Ishikawa (cell line): ENCODE measurements at regions not wholly inside any gene's neighbourhood (a gene's known extent, or its start where the extent isn't known, plus 50 kb on each side); places are given as distances from the start of the nearest gene placed in this dataset.

Experiments
- CEBPB ChIP-seq: IDR thresholded peaks from 2 replicates; pipeline ENCODE4 v1.6.1; 2012
- TAF1 ChIP-seq: IDR thresholded peaks from 2 replicates; pipeline ENCODE4 v1.6.1; 2012; ENCODE audit warnings: low read depth, mild to moderate bottlenecking
- YY1 ChIP-seq: IDR thresholded peaks from 2 replicates; pipeline ENCODE4 v1.6.1; 2012; ENCODE audit warnings: low read depth
- TF ChIP-seq, protein P1 (sequence below): IDR thresholded peaks from 2 replicates; pipeline ENCODE4 v1.6.1; 2012

DNA sequence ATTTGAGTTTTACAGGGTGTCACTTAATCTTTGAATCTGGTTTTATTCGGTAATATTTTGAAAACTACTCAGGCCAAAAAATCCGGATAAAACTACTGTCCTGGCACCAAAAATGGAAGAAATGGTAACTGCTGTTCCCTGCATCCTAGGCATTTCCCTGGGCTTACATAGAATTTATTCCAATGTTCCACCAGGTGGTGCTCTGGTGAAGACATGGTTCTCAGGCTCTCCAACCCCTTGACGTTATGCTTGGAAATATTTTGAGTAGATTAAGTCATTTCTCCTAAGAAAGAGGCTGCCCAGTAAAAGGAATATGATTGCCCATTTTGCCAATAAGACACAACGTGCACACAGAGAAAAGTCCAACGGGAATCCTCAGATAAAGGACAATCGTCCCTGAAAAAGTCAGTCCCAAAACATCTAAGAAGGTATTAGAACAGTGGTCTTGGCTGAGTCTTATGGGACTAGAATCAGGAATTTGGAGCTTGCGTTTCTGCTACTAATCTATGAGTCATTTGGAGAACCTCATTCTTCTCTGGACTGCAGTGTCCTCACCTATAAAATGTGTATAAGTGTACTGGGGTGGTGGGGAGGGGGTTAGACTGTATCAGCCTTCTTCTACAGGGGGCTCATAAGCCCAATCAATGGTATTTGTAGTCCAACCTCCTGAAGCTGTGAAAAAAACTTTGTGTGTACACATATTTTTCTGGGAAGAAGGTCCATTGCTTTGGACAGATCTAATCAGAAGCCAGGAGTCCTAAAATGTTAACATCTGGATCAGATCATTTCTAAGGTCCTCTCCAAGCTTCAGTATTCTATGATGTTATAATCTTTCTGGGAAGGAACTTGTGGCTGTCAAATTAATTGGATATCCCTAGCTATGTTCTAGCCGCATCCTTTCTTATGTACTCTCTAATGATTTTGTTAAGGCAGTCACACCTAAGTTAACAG lies 131.0 kb upstream of the BMP2 start:
- TF ChIP-seq TAF1 (no peak), CEBPB (no peak), YY1 (no peak)
- TF ChIP-seq, protein P1, sequence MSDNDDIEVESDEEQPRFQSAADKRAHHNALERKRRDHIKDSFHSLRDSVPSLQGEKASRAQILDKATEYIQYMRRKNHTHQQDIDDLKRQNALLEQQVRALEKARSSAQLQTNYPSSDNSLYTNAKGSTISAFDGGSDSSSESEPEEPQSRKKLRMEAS = no peak
